Colon (tissue), 2 donors: ENCODE measurements at regions not wholly inside any gene's neighbourhood (a gene's known extent, or its start where the extent isn't known, plus 50 kb on each side); places are given as distances from the start of the nearest gene placed in this dataset.

Experiments used
- FAIRE-seq: peaks from 2 replicates; lab custom pipeline; 2012; peaks lifted over from hg19 to GRCh38; lab: Jason Lieb, UNC
- donor health status: control.
- donor health status: control.

GRCh38 chr20:55597526-55597925, 407.8 kb downstream of the CBLN4 start:
- no peak for FAIRE-seq

GRCh38 chr20:55596431-55596830, 408.9 kb downstream of the CBLN4 start:
- no peak for FAIRE-seq

GRCh38 chr20:55592866-55593265, 412.5 kb downstream of the CBLN4 start:
- FAIRE-seq = no peak

- FAIRE-seq = no peak
Observed at GRCh38 chr20:55586610-55587009, 418.7 kb downstream of the CBLN4 start.

GRCh38 chr20:55584964-55585363, 420.4 kb downstream of the CBLN4 start:
- no peak for FAIRE-seq

GRCh38 chr20:55584307-55584706, 421.0 kb downstream of the CBLN4 start:
- FAIRE-seq = no peak

- FAIRE-seq = no peak
Observed at GRCh38 chr20:55583036-55583435, 422.3 kb downstream of the CBLN4 start.

- no peak for FAIRE-seq
Observed at GRCh38 chr20:55582498-55582897, 422.8 kb downstream of the CBLN4 start.

- no peak for FAIRE-seq
Observed at GRCh38 chr20:55581519-55581918, 423.8 kb downstream of the CBLN4 start.

GRCh38 chr20:55580475-55580874, 424.8 kb downstream of the CBLN4 start:
- FAIRE-seq = no peak

- FAIRE-seq = no peak
Observed at GRCh38 chr20:55579802-55580201, 425.5 kb downstream of the CBLN4 start.

GRCh38 chr20:55576981-55577380, 428.3 kb downstream of the CBLN4 start:
- FAIRE-seq = no peak

- no peak for FAIRE-seq
Observed at GRCh38 chr20:55569084-55569483, 436.2 kb downstream of the CBLN4 start.

- no peak for FAIRE-seq
Observed at GRCh38 chr20:55567826-55568225, 437.5 kb downstream of the CBLN4 start.

- FAIRE-seq = no peak
Observed at GRCh38 chr20:55565096-55565773, 440.1 kb downstream of the CBLN4 start.

GRCh38 chr20:55561259-55561658, 444.1 kb downstream of the CBLN4 start:
- FAIRE-seq = peak; percentile 18

GRCh38 chr20:55557191-55557590, 448.1 kb downstream of the CBLN4 start:
- FAIRE-seq = no peak

- FAIRE-seq = no peak
Observed at GRCh38 chr20:55555075-55555650, 450.2 kb downstream of the CBLN4 start.

GRCh38 chr20:55544638-55545037, 460.7 kb downstream of the CBLN4 start:
- no peak for FAIRE-seq

- no peak for FAIRE-seq
Observed at GRCh38 chr20:55540486-55540885, 464.8 kb downstream of the CBLN4 start.

- FAIRE-seq = no peak
Observed at GRCh38 chr20:55540013-55540412, 465.3 kb downstream of the CBLN4 start.

GRCh38 chr20:55538261-55538908, 466.9 kb downstream of the CBLN4 start:
- FAIRE-seq = no peak

GRCh38 chr20:55535366-55535765, 470.0 kb downstream of the CBLN4 start:
- no peak for FAIRE-seq

- no peak for FAIRE-seq
Observed at GRCh38 chr20:55533632-55534031, 471.7 kb downstream of the CBLN4 start.
